ENCODE measurements at regions not wholly inside any gene's neighbourhood (a gene's known extent, or its start where the extent isn't known, plus 50 kb on each side); places are given as distances from the start of the nearest gene placed in this dataset.

GRCh38 chr12:63396135-63396534, 245.1 kb upstream of the AVPR1A start:
- H3K27ac ChIP-seq (ENCODE audit: low read length), result no peak overlapping the region
- H3K27me3 ChIP-seq (ENCODE audit: control insufficient read depth, insufficient read depth, low read length), result peaks cover 4% of the 10 kb centered on the region
- intact Hi-C loops (cut with micrococcal nuclease; ENCODE audit: unreplicated experiment) (no loop called here), in situ Hi-C loops (cut with HindIII; ENCODE audit: low pct_unique_long_range_greater_than_20kb, low sequenced_read_pairs) (no loop called here)
- ATAC-seq (no peak), DNase-seq (ENCODE audit: low read depth, low spot score) (no peak)
- ChIA-PET CTCF (no interaction called here), POLR2A (no interaction called here)
- BruUV-seq (replicated peaks), result no TSS peak
- H3K36me3 ChIP-seq (ENCODE audit: control insufficient read depth, insufficient read depth, low read length), result no peaks in the 10 kb centered on the region
- no peaks in the 10 kb centered on the region for H3K4me1 ChIP-seq (ENCODE audit: control insufficient read depth, insufficient read depth, low read length)
- H3K4me3 ChIP-seq (ENCODE audit: low read depth in 2 of 2, low read length in 2 of 2), result no peak overlapping the region
- no peaks in the 10 kb centered on the region for H3K9me3 ChIP-seq (ENCODE audit: control insufficient read depth, insufficient read depth, low read depth, low read length)
- TF ChIP-seq, protein P1, sequence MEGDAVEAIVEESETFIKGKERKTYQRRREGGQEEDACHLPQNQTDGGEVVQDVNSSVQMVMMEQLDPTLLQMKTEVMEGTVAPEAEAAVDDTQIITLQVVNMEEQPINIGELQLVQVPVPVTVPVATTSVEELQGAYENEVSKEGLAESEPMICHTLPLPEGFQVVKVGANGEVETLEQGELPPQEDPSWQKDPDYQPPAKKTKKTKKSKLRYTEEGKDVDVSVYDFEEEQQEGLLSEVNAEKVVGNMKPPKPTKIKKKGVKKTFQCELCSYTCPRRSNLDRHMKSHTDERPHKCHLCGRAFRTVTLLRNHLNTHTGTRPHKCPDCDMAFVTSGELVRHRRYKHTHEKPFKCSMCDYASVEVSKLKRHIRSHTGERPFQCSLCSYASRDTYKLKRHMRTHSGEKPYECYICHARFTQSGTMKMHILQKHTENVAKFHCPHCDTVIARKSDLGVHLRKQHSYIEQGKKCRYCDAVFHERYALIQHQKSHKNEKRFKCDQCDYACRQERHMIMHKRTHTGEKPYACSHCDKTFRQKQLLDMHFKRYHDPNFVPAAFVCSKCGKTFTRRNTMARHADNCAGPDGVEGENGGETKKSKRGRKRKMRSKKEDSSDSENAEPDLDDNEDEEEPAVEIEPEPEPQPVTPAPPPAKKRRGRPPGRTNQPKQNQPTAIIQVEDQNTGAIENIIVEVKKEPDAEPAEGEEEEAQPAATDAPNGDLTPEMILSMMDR (IDR thresholded peaks at IDR 0.05), result no peak
- TF ChIP-seq TCF7L2 (IDR thresholded peaks at IDR 0.05; ENCODE audit: low read depth, low read length) (no peak), SIN3A (IDR thresholded peaks at IDR 0.05; ENCODE audit: borderline replicate concordance, insufficient read depth, low read depth, low read length) (no peak), POLR2AphosphoS5 (IDR thresholded peaks at IDR 0.05; ENCODE audit: low read depth, low read length) (no peak)
- TF ChIP-seq, protein P2, sequence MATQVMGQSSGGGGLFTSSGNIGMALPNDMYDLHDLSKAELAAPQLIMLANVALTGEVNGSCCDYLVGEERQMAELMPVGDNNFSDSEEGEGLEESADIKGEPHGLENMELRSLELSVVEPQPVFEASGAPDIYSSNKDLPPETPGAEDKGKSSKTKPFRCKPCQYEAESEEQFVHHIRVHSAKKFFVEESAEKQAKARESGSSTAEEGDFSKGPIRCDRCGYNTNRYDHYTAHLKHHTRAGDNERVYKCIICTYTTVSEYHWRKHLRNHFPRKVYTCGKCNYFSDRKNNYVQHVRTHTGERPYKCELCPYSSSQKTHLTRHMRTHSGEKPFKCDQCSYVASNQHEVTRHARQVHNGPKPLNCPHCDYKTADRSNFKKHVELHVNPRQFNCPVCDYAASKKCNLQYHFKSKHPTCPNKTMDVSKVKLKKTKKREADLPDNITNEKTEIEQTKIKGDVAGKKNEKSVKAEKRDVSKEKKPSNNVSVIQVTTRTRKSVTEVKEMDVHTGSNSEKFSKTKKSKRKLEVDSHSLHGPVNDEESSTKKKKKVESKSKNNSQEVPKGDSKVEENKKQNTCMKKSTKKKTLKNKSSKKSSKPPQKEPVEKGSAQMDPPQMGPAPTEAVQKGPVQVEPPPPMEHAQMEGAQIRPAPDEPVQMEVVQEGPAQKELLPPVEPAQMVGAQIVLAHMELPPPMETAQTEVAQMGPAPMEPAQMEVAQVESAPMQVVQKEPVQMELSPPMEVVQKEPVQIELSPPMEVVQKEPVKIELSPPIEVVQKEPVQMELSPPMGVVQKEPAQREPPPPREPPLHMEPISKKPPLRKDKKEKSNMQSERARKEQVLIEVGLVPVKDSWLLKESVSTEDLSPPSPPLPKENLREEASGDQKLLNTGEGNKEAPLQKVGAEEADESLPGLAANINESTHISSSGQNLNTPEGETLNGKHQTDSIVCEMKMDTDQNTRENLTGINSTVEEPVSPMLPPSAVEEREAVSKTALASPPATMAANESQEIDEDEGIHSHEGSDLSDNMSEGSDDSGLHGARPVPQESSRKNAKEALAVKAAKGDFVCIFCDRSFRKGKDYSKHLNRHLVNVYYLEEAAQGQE (IDR thresholded peaks at IDR 0.05; ENCODE audit: insufficient read depth in 1 of 2, low read depth in 2 of 2, low read length in 1 of 2), result no peak

- no peaks in the 10 kb centered on the region for H3K9me3 ChIP-seq (ENCODE audit: control insufficient read depth, insufficient read depth, low read depth, low read length)
- ChIA-PET POLR2A (no interaction called here), CTCF (no interaction called here)
- H3K4me3 ChIP-seq (ENCODE audit: low read depth in 2 of 2, low read length in 2 of 2), result no peak overlapping the region
- TF ChIP-seq, protein P1 (IDR thresholded peaks at IDR 0.05), result no peak
- TF ChIP-seq POLR2AphosphoS5 (IDR thresholded peaks at IDR 0.05; ENCODE audit: low read depth, low read length) (no peak), TCF7L2 (IDR thresholded peaks at IDR 0.05; ENCODE audit: low read depth, low read length) (no peak), SIN3A (IDR thresholded peaks at IDR 0.05; ENCODE audit: borderline replicate concordance, insufficient read depth, low read depth, low read length) (no peak)
- TF ChIP-seq, protein P2 (IDR thresholded peaks at IDR 0.05; ENCODE audit: insufficient read depth in 1 of 2, low read depth in 2 of 2, low read length in 1 of 2), result no peak
- H3K27ac ChIP-seq (ENCODE audit: low read length), result no peak overlapping the region
- H3K4me1 ChIP-seq (ENCODE audit: control insufficient read depth, insufficient read depth, low read length), result no peaks in the 10 kb centered on the region
- peaks cover 4% of the 10 kb centered on the region for H3K27me3 ChIP-seq (ENCODE audit: control insufficient read depth, insufficient read depth, low read length)
- DNase-seq (ENCODE audit: low read depth, low spot score) (no peak), ATAC-seq (no peak)
- no TSS peak for BruUV-seq (replicated peaks)
- in situ Hi-C loops (cut with HindIII; ENCODE audit: low pct_unique_long_range_greater_than_20kb, low sequenced_read_pairs) (no loop called here), intact Hi-C loops (cut with micrococcal nuclease; ENCODE audit: unreplicated experiment) (no loop called here)
- no peaks in the 10 kb centered on the region for H3K36me3 ChIP-seq (ENCODE audit: control insufficient read depth, insufficient read depth, low read length)
Measured at GRCh38 chr12:63394983-63395382, 244.0 kb upstream of the AVPR1A start.
